GM12892 (cell line): ENCODE measurements at regions not wholly inside any gene's neighbourhood (a gene's known extent, or its start where the extent isn't known, plus 50 kb on each side); places are given as distances from the start of the nearest gene placed in this dataset.

Source experiments
- POLR2A ChIP-seq: IDR thresholded peaks from 2 replicates; pipeline ENCODE4 v1.6.1; 2011; ENCODE audit warnings: low read depth, low read length, control low read depth
- POLR2AphosphoS5 ChIP-seq: IDR thresholded peaks from 2 replicates; pipeline ENCODE4 v1.6.1; 2011; ENCODE audit warnings: low read depth, low read length, control low read depth
- TAF1 ChIP-seq: IDR thresholded peaks from 2 replicates; pipeline ENCODE4 v1.6.1; 2011; ENCODE audit warnings: low read depth, mild to moderate bottlenecking, control low read depth, low read length, borderline replicate concordance

DNA sequence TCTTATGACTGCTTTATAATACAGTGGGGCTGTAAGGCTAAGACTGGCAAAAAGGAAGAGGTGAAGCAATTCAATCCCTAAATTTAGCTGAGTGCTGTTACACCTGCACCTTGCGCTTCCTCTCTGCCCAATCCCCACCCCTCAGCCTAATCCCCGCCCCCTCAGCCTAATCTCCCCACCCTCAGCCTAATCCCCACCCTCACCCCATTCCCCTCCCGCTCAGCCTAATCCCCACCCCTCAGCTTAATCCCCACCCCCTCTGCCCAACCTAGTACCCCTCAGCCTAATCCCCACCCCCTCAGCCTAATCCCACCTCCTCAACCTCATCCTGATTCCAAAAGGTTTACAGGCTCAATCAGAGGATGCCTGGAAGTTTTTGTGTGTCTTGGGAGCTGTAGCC, 155.5 kb downstream of the PMP22 start:
- no peak for TF ChIP-seq TAF1
- TF ChIP-seq POLR2A: no peak
- TF ChIP-seq POLR2AphosphoS5: no peak
